ENCODE measurements at regions not wholly inside any gene's neighbourhood (a gene's known extent, or its start where the extent isn't known, plus 50 kb on each side); places are given as distances from the start of the nearest gene placed in this dataset.

DNA sequence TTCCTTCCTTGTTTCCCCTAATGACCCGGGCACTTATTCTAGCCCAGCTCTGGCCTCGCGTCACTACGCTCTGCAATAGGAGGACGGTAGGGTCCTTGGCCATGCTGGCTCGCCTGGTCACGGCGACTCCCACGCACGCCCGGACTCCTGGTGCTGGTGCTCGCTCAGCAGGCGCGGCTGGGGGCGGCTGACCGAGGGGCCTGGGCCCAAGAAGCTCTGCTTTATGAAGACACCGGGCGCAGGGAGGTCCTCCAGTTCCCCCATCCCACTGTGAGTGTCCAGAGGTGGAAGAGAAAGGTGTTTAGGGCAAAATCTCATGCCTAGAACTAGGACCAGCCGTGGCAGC is 54.2 kb upstream of the ZNF32 start:
- intact Hi-C loops (cut with DNase I), result no loop called here
- no peak overlapping the region for H3K27ac ChIP-seq
- DNase-seq (ENCODE audit: low spot score), result no peak
- H3K4me3 ChIP-seq, result no peak overlapping the region
- H3K4me1 ChIP-seq (replicated peaks), result no peaks in the 10 kb centered on the region
- WGBS, result 93% methylated on average over 19 of the region's 19 CpGs
- no peaks in the 10 kb centered on the region for H3K36me3 ChIP-seq
- H3K27me3 ChIP-seq (replicated peaks; ENCODE audit: insufficient read depth), result no peaks in the 10 kb centered on the region
- no peaks in the 10 kb centered on the region for H3K9me3 ChIP-seq
- TF ChIP-seq POLR2A (IDR thresholded peaks at IDR 0.05) (no peak), POLR2AphosphoS5 (IDR thresholded peaks at IDR 0.05) (no peak)
- TF ChIP-seq, protein P1, sequence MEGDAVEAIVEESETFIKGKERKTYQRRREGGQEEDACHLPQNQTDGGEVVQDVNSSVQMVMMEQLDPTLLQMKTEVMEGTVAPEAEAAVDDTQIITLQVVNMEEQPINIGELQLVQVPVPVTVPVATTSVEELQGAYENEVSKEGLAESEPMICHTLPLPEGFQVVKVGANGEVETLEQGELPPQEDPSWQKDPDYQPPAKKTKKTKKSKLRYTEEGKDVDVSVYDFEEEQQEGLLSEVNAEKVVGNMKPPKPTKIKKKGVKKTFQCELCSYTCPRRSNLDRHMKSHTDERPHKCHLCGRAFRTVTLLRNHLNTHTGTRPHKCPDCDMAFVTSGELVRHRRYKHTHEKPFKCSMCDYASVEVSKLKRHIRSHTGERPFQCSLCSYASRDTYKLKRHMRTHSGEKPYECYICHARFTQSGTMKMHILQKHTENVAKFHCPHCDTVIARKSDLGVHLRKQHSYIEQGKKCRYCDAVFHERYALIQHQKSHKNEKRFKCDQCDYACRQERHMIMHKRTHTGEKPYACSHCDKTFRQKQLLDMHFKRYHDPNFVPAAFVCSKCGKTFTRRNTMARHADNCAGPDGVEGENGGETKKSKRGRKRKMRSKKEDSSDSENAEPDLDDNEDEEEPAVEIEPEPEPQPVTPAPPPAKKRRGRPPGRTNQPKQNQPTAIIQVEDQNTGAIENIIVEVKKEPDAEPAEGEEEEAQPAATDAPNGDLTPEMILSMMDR (IDR thresholded peaks at IDR 0.05), result no peak

DNA sequence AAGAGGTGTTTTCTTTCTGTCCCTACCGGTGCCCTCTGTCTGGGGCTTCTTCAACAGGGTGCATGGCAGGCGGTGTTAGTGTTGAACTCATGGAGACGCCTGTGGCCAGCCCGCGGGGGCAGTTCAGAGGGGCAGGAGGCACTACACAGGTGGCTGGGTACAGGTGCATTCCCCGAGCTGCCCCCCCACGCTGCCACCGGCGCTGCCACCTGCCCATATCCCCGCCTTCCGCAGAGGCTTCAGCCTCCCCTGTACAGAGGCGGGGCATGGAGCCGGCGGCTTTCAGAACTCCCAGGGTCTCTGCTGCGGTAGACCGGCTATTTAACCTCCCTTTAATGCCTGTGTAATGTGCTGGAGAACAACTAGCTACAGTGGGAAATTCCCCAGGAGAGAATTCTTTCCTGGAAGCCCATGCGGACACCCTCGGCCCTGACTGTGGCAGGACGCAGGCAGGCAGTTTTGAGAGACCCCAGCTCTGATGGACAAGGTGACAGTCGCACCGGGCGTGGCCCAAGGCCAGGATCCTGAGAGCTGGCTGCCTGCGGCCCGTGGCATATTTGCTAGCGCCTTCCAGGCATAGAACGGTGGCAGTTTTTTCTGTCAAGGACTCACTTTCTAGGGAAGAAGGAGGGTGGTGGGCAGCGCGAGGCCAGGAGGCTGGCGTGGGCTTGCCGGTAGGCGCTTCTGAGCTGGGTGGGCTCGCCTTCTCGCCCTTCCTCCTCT is 53.7 kb upstream of the ZNF32 start:
- Histone ChIP-seq H3K36me3 (no peaks in the 10 kb centered on the region), H3K4me1 (replicated peaks) (no peaks in the 10 kb centered on the region), H3K9me3 (no peaks in the 10 kb centered on the region), H3K27me3 (replicated peaks; ENCODE audit: insufficient read depth) (no peaks in the 10 kb centered on the region), H3K27ac (no peak overlapping the region), H3K4me3 (no peak overlapping the region)
- no peak for TF ChIP-seq POLR2A (IDR thresholded peaks at IDR 0.05)
- WGBS, result 62% methylated on average over 33 of the region's 33 CpGs
- DNase-seq (ENCODE audit: low spot score), result no peak
- intact Hi-C loops (cut with DNase I), result no loop called here

DNA sequence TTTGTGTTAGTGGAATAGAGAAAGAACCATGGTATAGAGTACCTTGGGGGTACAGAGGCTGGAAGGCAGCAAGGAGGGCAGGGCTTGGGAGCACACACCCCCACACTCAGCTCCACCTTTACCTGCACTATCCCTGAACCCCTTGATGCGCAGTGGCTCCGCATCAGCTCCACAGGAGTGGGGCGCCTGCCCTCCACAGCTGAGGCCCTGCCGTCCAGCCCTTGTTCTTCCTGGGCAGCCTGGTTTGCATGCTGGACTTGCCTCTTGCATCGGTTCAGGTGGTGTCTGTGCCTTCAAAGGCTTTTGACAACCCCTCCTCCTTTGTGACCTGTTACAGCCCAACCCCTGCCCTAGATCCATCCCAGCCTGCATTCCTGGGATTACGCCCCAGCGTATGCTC is 52.6 kb upstream of the ZNF32 start:
- DNase-seq (ENCODE audit: low spot score), result no peak
- Histone ChIP-seq H3K9me3 (no peaks in the 10 kb centered on the region), H3K4me3 (no peak overlapping the region), H3K27me3 (replicated peaks; ENCODE audit: insufficient read depth) (no peaks in the 10 kb centered on the region), H3K36me3 (no peaks in the 10 kb centered on the region), H3K27ac (no peak overlapping the region), H3K4me1 (replicated peaks) (no peaks in the 10 kb centered on the region)
- 93% methylated on average over 7 of the region's 7 CpGs for WGBS
- intact Hi-C loops (cut with DNase I), result no loop called here
- TF ChIP-seq, protein P1 (IDR thresholded peaks at IDR 0.05), result no peak
- TF ChIP-seq POLR2A (IDR thresholded peaks at IDR 0.05), result no peak
- no peak for TF ChIP-seq POLR2AphosphoS5 (IDR thresholded peaks at IDR 0.05)

DNA sequence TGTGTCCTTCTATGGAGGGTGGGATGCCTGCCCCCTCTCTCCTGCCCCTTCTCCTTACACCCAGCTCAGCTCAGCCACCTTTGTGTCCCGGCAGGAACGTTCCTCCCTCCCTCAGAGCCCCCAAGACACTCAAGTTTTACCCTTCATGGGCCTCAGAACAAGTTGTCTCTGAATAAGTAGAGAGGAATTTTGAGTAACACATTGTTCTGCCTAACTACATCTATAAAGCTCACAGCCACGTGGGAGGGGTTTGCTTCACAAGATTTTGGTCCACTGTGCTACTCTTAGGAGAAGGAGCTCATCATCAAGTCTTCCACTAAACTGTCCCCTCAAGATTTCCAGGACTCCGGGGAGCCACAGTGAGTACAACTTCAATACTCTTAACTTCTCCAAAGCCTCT is 51.6 kb upstream of the ZNF32 start:
- H3K27me3 ChIP-seq (replicated peaks; ENCODE audit: insufficient read depth), result no peaks in the 10 kb centered on the region
- 45% methylated on average over 4 of the region's 4 CpGs for WGBS
- H3K9me3 ChIP-seq, result no peaks in the 10 kb centered on the region
- H3K27ac ChIP-seq, result no peak overlapping the region
- H3K4me1 ChIP-seq (replicated peaks), result no peaks in the 10 kb centered on the region
- TF ChIP-seq POLR2A (IDR thresholded peaks at IDR 0.05) (no peak), POLR2AphosphoS5 (IDR thresholded peaks at IDR 0.05) (no peak)
- TF ChIP-seq, protein P1 (IDR thresholded peaks at IDR 0.05), result no peak
- no peak overlapping the region for H3K4me3 ChIP-seq
- no peak for DNase-seq (ENCODE audit: low spot score)
- intact Hi-C loops (cut with DNase I), result no loop called here
- no peaks in the 10 kb centered on the region for H3K36me3 ChIP-seq

DNA sequence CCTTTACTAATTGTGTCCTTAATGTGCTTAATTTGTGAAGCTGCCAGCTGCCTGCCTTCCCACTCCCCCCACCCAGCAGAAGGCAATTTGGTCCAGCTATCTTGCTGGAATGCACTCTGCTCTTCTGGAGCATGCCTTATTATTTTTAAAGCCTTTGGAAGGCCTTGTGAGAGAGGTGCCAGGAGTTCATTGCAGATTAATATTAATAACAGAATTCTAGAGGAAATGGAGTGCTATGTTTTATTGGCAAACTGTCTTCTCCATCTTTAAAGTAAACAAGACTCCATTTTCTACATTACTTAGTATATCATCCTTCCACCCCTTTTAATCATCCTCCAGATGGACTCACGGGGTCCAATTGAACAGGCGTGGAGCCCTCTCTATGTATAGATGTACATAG is 50.8 kb upstream of the ZNF32 start:
- Histone ChIP-seq H3K4me3 (no peak overlapping the region), H3K4me1 (replicated peaks) (no peaks in the 10 kb centered on the region), H3K9me3 (no peaks in the 10 kb centered on the region), H3K27me3 (replicated peaks; ENCODE audit: insufficient read depth) (no peaks in the 10 kb centered on the region), H3K36me3 (no peaks in the 10 kb centered on the region), H3K27ac (no peak overlapping the region)
- no peak for DNase-seq (ENCODE audit: low spot score)
- intact Hi-C loops (cut with DNase I), result loop anchor here (10.0 kb wide), 1 partner anchor 355 kb away; no protein-coding TSS in a partner anchor
- TF ChIP-seq, protein P1 (IDR thresholded peaks at IDR 0.05), result no peak
- TF ChIP-seq POLR2A (IDR thresholded peaks at IDR 0.05) (no peak), POLR2AphosphoS5 (IDR thresholded peaks at IDR 0.05) (no peak)
- 95% methylated on average over 2 of the region's 2 CpGs for WGBS

Small RNA genes in the stretch of these regions (small RNA-seq; reads per million reads assigned to genes)
- gene UQCRHP3, result 0 reads per million in 2 donors
